IMR-90 (cell line): ENCODE measurements at regions not wholly inside any gene's neighbourhood (a gene's known extent, or its start where the extent isn't known, plus 50 kb on each side); places are given as distances from the start of the nearest gene placed in this dataset.
A peak's percentile ranks its signal among the peaks of the same experiment; 100 is the strongest.

Source experiments
- ATAC-seq: fragments of 200-7000 bp; cut with Tn5 transposase; 2 replicates; pipeline ENCODE4 v1.9.1; 2020; ENCODE audit warnings: low read depth, mild to moderate bottlenecking, moderate library complexity
- BruUV-seq: library from RNA; stranded (reverse); fragments of 400-500 nt; replicated peaks from 2 replicates; lab custom pipeline; 2021; lab: Mats Ljungman, UMichigan
- CTCF ChIA-PET: fragments of 300-600 bp; formaldehyde crosslinking; extraction: SDS; loops from one replicate; lab custom pipeline; 2021; ENCODE audit warnings: antibody characterized with exemption; lab: Yijun Ruan, JAX
- POLR2A ChIA-PET: fragments of 300-600 bp; sonication (Branson Sonifier 250); formaldehyde crosslinking; loops from one replicate; lab custom pipeline; 2022; ENCODE audit warnings: antibody characterized with exemption; ENCODE audit not compliant: unreplicated experiment; lab: Charles Lee
- DNase-seq: peaks from one replicate; pipeline ENCODE4 v3.0.0; 2013
- H2AFZ ChIP-seq: replicated peaks from 2 replicates; pipeline ENCODE3; 2013; ENCODE audit warnings: low read length, mild to moderate bottlenecking; ENCODE audit not compliant: poor library complexity
- H2AK5ac ChIP-seq: 2 replicates; pipeline ENCODE4 v1.6.1; 2013; ENCODE audit warnings: low read depth, low read length, inconsistent platforms
- H2AK9ac ChIP-seq: replicated peaks from 2 replicates; pipeline ENCODE3; 2013; ENCODE audit warnings: mild to moderate bottlenecking, low read depth, low read length, moderate library complexity; ENCODE audit not compliant: poor library complexity
- H2BK120ac ChIP-seq: 2 replicates; pipeline ENCODE4 v1.6.1; 2013; ENCODE audit warnings: low read depth, low read length, inconsistent platforms
- H2BK15ac ChIP-seq: 3 replicates; pipeline ENCODE4 v1.6.1; 2013; ENCODE audit warnings: low read depth, low read length, inconsistent platforms
- H2BK20ac ChIP-seq: 2 replicates; pipeline ENCODE4 v1.6.1; 2013; ENCODE audit warnings: low read depth, mild to moderate bottlenecking, inconsistent platforms, low read length, moderate library complexity
- H2BK5ac ChIP-seq: 2 replicates; pipeline ENCODE4 v1.6.1; 2013; ENCODE audit warnings: mild to moderate bottlenecking, low read depth, low read length, inconsistent platforms; ENCODE audit not compliant: poor library complexity, severe bottlenecking
- H3K14ac ChIP-seq: replicated peaks from 2 replicates; pipeline ENCODE4 v1.6.1; 2013; ENCODE audit warnings: low read depth, low read length, inconsistent platforms
- H3K18ac ChIP-seq: 2 replicates; pipeline ENCODE4 v1.6.1; 2013; ENCODE audit warnings: low read depth, low read length, control low read depth
- H3K23ac ChIP-seq: 2 replicates; pipeline ENCODE4 v1.6.1; 2013; ENCODE audit warnings: low read depth, low read length, inconsistent platforms
- H3K27ac ChIP-seq: 2 replicates; pipeline ENCODE4 v1.5.1; 2013; ENCODE audit warnings: mild to moderate bottlenecking, control low read depth, low read length; ENCODE audit not compliant: insufficient read depth
- H3K27me3 ChIP-seq: 2 replicates; pipeline ENCODE4 v1.6.1; 2013; ENCODE audit warnings: low read length; ENCODE audit not compliant: control insufficient read depth, insufficient read depth
- H3K36me3 ChIP-seq: 2 replicates; pipeline ENCODE4 v1.6.1; 2013; ENCODE audit warnings: low read length, mixed read lengths; ENCODE audit not compliant: control insufficient read depth, insufficient read depth
- H3K4ac ChIP-seq: 2 replicates; pipeline ENCODE4 v1.6.1; 2013; ENCODE audit warnings: low read depth, low read length, inconsistent platforms
- H3K4me1 ChIP-seq: 2 replicates; pipeline ENCODE4 v1.6.1; 2013; ENCODE audit warnings: low read length, mixed read lengths; ENCODE audit not compliant: control insufficient read depth, insufficient read depth
- H3K4me2 ChIP-seq: 2 replicates; pipeline ENCODE4 v1.6.1; 2013; ENCODE audit warnings: low read depth, mild to moderate bottlenecking, control low read depth, low read length, moderate library complexity
- H3K4me3 ChIP-seq: 2 replicates; pipeline ENCODE4 v1.5.1; 2013; ENCODE audit warnings: low read depth, mild to moderate bottlenecking, control low read depth, low read length, moderate library complexity; ENCODE audit not compliant: insufficient read depth
- H3K56ac ChIP-seq: 2 replicates; pipeline ENCODE4 v1.6.1; 2013; ENCODE audit warnings: low read length, inconsistent platforms; ENCODE audit not compliant: insufficient read depth; ENCODE audit errors: extremely low read depth
- H3K79me1 ChIP-seq, 2 experiments: 2 replicates each; pipeline ENCODE4 v1.6.1; 2013; ENCODE audit warnings: low read length in 2 of 2, inconsistent platforms in 1 of 2, low read depth in 1 of 2
- H3K9ac ChIP-seq: 2 replicates; pipeline ENCODE4 v1.6.1; 2013; ENCODE audit warnings: low read depth, low read length, control low read depth
- H3K9me1 ChIP-seq: 2 replicates; pipeline ENCODE4 v1.6.1; 2013; ENCODE audit warnings: low read length, inconsistent platforms; ENCODE audit not compliant: insufficient read depth
- H3K9me3 ChIP-seq: 2 replicates; pipeline ENCODE4 v1.6.1; 2013; ENCODE audit warnings: low read length; ENCODE audit not compliant: control insufficient read depth, insufficient read depth
- H4K20me1 ChIP-seq: 2 replicates; pipeline ENCODE4 v1.6.1; 2013; ENCODE audit warnings: low read length, inconsistent platforms; ENCODE audit not compliant: insufficient read depth
- H4K5ac ChIP-seq: 2 replicates; pipeline ENCODE4 v1.6.1; 2013; ENCODE audit warnings: mild to moderate bottlenecking, low read depth, low read length, control low read depth
- H4K8ac ChIP-seq, 2 experiments: 2 replicates each; pipeline ENCODE4 v1.6.1; 2013; ENCODE audit warnings: low read depth in 2 of 2, low read length in 2 of 2, control low read depth in 1 of 2, inconsistent platforms in 1 of 2
- H4K91ac ChIP-seq: 2 replicates; pipeline ENCODE4 v1.6.1; 2013; ENCODE audit warnings: low read depth, low read length, inconsistent platforms; ENCODE audit not compliant: insufficient read depth
- CEBPB ChIP-seq: IDR thresholded peaks from 2 replicates; pipeline ENCODE4 v1.6.1; 2012; ENCODE audit warnings: low read depth, low read length, improper control_type of control experiment
- CHD1 ChIP-seq: IDR thresholded peaks from 2 replicates; pipeline ENCODE4 v1.6.1; 2012; ENCODE audit warnings: low read depth, low read length, improper control_type of control experiment
- CTCF ChIP-seq: conservative IDR thresholded peaks from 2 replicates; pipeline ENCODE4 v1.5.1; 2012; ENCODE audit warnings: mild to moderate bottlenecking, low read depth, low read length, improper control_type of control experiment
- ELK1 ChIP-seq: fragments of 150-350 bp; IDR thresholded peaks from 2 replicates; pipeline ENCODE4 v1.6.1; 2016; ENCODE audit warnings: low read depth, mild to moderate bottlenecking, low read length, moderate library complexity, borderline replicate concordance
- MAFK ChIP-seq: IDR thresholded peaks from 2 replicates; pipeline ENCODE4 v1.6.1; 2012; ENCODE audit warnings: low read depth, low read length, improper control_type of control experiment
- MAZ ChIP-seq: IDR thresholded peaks from 2 replicates; pipeline ENCODE4 v1.6.1; 2012; ENCODE audit warnings: low read depth, mild to moderate bottlenecking, low read length, improper control_type of control experiment, moderate library complexity, borderline replicate concordance
- NFE2L2 ChIP-seq: fragments of 150-350 bp; IDR thresholded peaks from 2 replicates; pipeline ENCODE4 v1.6.1; 2016; ENCODE audit warnings: low read depth, mild to moderate bottlenecking, low read length
- POLR2A ChIP-seq: IDR thresholded peaks from 2 replicates; pipeline ENCODE4 v1.6.1; 2012; ENCODE audit warnings: mild to moderate bottlenecking, low read depth, low read length
- RCOR1 ChIP-seq: IDR thresholded peaks from 2 replicates; pipeline ENCODE4 v1.6.1; 2012; ENCODE audit warnings: mild to moderate bottlenecking, low read length, improper control_type of control experiment; ENCODE audit not compliant: insufficient replicate concordance
- SMC3 ChIP-seq: fragments of 150-350 bp; IDR thresholded peaks from 2 replicates; pipeline ENCODE4 v1.6.1; 2016; ENCODE audit warnings: low read depth, mild to moderate bottlenecking, antibody characterized with exemption, low read length, moderate library complexity
- WGBS, 2 experiments: methylation state at CpG; one replicate each; pipeline versions ENCODE4 v1.1.5 to v1.1.7; 2013; ENCODE audit warnings: missing lambda C conversion rate in 2 of 2; ENCODE audit not compliant: insufficient read length in 1 of 2; ENCODE audit errors: extremely low coverage in 2 of 2; 5-methylcytosine and 5-hydroxymethylcytosine counted together
- dilution Hi-C: fragments of 300-500 bp; cut with HindIII; formaldehyde crosslinking; loops from one replicate; pipeline ENCODE4 v1.14.3; 2018; ENCODE audit warnings: low sequenced_read_pairs; ENCODE audit not compliant: unreplicated experiment
- in situ Hi-C: fragments of 300-500 bp; cut with MboI; formaldehyde crosslinking; loops from 3 replicates; pipeline ENCODE4 v1.14.3; 2019; ENCODE audit warnings: low sequenced_read_pairs, inconsistent platforms, mixed read lengths
- intact Hi-C: fragments of 100-400 bp; cut with micrococcal nuclease; formaldehyde crosslinking; loops from 2 replicates; pipeline ENCODE4 v1.10.0; 2022

DNA sequence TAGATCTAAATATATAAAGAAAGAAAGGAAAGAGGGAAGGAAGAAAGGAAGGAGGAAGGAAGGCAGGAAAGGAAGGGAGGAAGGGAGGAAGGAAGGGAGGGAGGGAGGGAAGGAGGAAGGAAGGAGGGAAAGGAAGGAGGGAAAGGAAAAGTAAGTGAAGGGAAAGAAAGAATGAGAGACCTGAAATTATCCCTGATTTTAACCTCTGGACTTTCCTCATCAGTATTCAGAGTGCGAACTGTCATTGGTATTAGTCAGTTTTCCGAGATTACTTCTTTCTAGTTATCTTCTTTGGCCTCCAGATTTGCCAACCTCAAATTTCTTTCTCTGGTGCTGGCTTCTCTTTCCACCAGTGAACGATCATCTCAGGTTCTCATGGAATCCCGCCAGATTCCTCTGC is 215.5 kb upstream of the FN1 start:
- Histone ChIP-seq H4K91ac (no peak overlapping the region), H4K8ac (peak overlapping the region in 1 of 2 experiments; percentile 73; a peak in 1 of 4 replicates), H2AFZ (no peak overlapping the region), H3K4me3 (no peak overlapping the region), H2AK5ac (peak overlapping the region; percentile 24; the same call in 1 of the 2 replicates), H3K9ac (no peak overlapping the region), H3K9me1 (peaks cover 4% of the 10 kb centered on the region; the same call in 1 of the 2 replicates), H3K36me3 (no peaks in the 10 kb centered on the region), H3K79me1 (no peaks in the 10 kb centered on the region), H4K20me1 (no peaks in the 10 kb centered on the region), H3K56ac (no peak overlapping the region), H3K14ac (0 out of 2 replicates have a peak overlapping the region, but pooled peaks have one; percentile 58), H3K27me3 (no peaks in the 10 kb centered on the region), H2AK9ac (no peak overlapping the region), H2BK120ac (peak overlapping the region; percentile 17), H4K5ac (peak overlapping the region; percentile 77; the same call in 1 of the 2 replicates), H2BK20ac (peak overlapping the region; percentile 67; the same call in 1 of the 2 replicates), H3K23ac (no peak overlapping the region), H3K4me2 (no peak overlapping the region), H3K4me1 (peaks cover 10% of the 10 kb centered on the region), H3K27ac (no peak overlapping the region), H3K18ac (peak overlapping the region; percentile 91; the same call in 1 of the 2 replicates), H3K4ac (peak overlapping the region; percentile 76), H2BK5ac (peak overlapping the region; percentile 84), H3K9me3 (no peaks in the 10 kb centered on the region), H2BK15ac (peak overlapping the region; percentile 2; the same call in 2 of the 3 replicates)
- CTCF ChIA-PET, result no interaction called here
- POLR2A ChIA-PET, result no interaction called here
- no TSS peak for BruUV-seq
- dilution Hi-C loops, result no loop called here
- DNase-seq, result no peak
- 100% methylated on average over 2 of the region's 4 CpGs; no CpG with 5 or more reads in 1 of the 2 experiments for WGBS, 2 experiments
- intact Hi-C loops, result no loop called here
- in situ Hi-C loops, result no loop called here
- no peak for ATAC-seq
- TF ChIP-seq ELK1 (no peak), SMC3 (no peak), CHD1 (no peak), MAFK (no peak), NFE2L2 (no peak), POLR2A (no peak), MAZ (no peak), CTCF (no peak), CEBPB (no peak), RCOR1 (no peak)
